ENCODE measurements at regions not wholly inside any gene's neighbourhood (a gene's known extent, or its start where the extent isn't known, plus 50 kb on each side); places are given as distances from the start of the nearest gene placed in this dataset.

DNA sequence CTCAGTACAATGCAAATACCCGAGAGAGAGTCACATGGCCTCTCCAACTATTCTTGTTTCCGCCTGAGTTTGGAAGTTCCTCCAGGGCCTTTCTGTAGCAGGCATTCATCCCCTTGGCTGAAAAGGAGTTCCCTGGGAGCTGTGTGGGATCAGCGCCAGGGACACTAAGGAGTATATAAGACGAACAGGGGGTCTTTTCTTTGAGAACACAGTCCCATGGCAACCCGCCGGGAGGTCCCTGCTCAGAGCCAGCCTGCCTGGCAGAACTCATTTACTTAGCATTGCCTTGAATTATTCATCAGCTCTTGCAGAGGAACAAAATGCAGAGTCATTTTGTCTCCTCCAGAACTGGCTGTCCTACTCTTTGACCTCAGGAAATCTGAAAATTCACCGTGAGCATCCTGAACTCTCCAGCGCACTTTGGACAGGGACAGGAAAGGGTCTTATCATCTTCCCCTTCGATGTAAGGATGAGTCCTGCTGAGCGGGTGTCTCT lies 120.4 kb upstream of the OSMR start:
- DNase-seq (no peak), ATAC-seq (no peak), FAIRE-seq (no peak)
- no peak overlapping the region for H3K27ac ChIP-seq
- no peaks in the 10 kb centered on the region for H3K4me1 ChIP-seq
- no peaks in the 10 kb centered on the region for H3K36me3 ChIP-seq
- no peaks in the 10 kb centered on the region for H3K9me3 ChIP-seq
- no peak overlapping the region for H3K4me3 ChIP-seq
- TF ChIP-seq, protein P1, sequence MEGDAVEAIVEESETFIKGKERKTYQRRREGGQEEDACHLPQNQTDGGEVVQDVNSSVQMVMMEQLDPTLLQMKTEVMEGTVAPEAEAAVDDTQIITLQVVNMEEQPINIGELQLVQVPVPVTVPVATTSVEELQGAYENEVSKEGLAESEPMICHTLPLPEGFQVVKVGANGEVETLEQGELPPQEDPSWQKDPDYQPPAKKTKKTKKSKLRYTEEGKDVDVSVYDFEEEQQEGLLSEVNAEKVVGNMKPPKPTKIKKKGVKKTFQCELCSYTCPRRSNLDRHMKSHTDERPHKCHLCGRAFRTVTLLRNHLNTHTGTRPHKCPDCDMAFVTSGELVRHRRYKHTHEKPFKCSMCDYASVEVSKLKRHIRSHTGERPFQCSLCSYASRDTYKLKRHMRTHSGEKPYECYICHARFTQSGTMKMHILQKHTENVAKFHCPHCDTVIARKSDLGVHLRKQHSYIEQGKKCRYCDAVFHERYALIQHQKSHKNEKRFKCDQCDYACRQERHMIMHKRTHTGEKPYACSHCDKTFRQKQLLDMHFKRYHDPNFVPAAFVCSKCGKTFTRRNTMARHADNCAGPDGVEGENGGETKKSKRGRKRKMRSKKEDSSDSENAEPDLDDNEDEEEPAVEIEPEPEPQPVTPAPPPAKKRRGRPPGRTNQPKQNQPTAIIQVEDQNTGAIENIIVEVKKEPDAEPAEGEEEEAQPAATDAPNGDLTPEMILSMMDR (IDR thresholded peaks at IDR 0.05), result no peak
- intact Hi-C loops (cut with DNase I), result no loop called here
- 75 to 79% methylated on average over 10 of the region's 10 CpGs for WGBS, 2 donors
- H3K27me3 ChIP-seq, result no peaks in the 10 kb centered on the region

DNA sequence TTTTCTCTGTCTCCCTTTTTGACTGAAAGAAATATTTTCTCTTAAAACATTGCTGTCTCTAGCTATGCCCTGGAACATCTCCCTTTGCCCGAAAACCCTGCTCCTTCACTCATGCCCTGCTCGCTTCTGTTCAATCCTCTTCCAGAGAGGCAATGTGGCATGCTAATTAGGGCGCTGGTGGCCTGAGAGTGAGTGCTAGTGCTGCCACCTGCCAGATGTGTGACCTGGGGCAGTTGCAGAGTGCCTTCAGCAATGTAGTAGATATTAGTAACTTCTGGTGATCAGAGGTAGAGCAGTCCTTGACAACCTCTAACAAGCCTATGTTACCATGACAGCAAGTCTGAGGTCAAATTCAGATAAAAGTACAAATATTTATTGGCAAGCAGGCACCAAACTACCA lies 119.5 kb upstream of the OSMR start:
- ATAC-seq (no peak), DNase-seq (no peak), FAIRE-seq (no peak)
- intact Hi-C loops (cut with DNase I), result no loop called here
- H3K27ac ChIP-seq, result no peak overlapping the region
- H3K36me3 ChIP-seq, result no peaks in the 10 kb centered on the region
- 90 to 92% methylated on average over 3 of the region's 3 CpGs for WGBS, 2 donors
- no peaks in the 10 kb centered on the region for H3K4me1 ChIP-seq
- TF ChIP-seq, protein P1 (IDR thresholded peaks at IDR 0.05), result no peak
- no peaks in the 10 kb centered on the region for H3K9me3 ChIP-seq
- no peak overlapping the region for H3K4me3 ChIP-seq
- no peaks in the 10 kb centered on the region for H3K27me3 ChIP-seq

- no peak overlapping the region for H3K4me3 ChIP-seq
- H3K36me3 ChIP-seq, result no peaks in the 10 kb centered on the region
- no peaks in the 10 kb centered on the region for H3K27me3 ChIP-seq
- H3K9me3 ChIP-seq, result no peaks in the 10 kb centered on the region
- TF ChIP-seq, protein P1 (IDR thresholded peaks at IDR 0.05), result no peak
- WGBS, 2 donors, result 78 to 95% methylated on average over 3 of the region's 3 CpGs
- H3K4me1 ChIP-seq, result no peaks in the 10 kb centered on the region
- H3K27ac ChIP-seq, result no peak overlapping the region
- FAIRE-seq, result no peak
- DNase-seq, result no peak
- intact Hi-C loops (cut with DNase I), result no loop called here
- ATAC-seq, result no peak
Measured at GRCh38 chr5:38728029-38728428, 117.8 kb upstream of the OSMR start.

GRCh38 chr5:38731461-38731860 lies 114.4 kb upstream of the OSMR start:
- 67 to 94% methylated on average over 4 of the region's 4 CpGs for WGBS, 2 donors
- TF ChIP-seq, protein P1 (IDR thresholded peaks at IDR 0.05), result no peak
- no peak for DNase-seq
- Histone ChIP-seq H3K27me3 (no peaks in the 10 kb centered on the region), H3K36me3 (no peaks in the 10 kb centered on the region), H3K9me3 (no peaks in the 10 kb centered on the region), H3K27ac (no peak overlapping the region), H3K4me1 (no peaks in the 10 kb centered on the region), H3K4me3 (no peak overlapping the region)
- no peak for ATAC-seq
- no peak for FAIRE-seq
- intact Hi-C loops (cut with DNase I), result no loop called here

GRCh38 chr5:38734353-38734752 lies 111.5 kb upstream of the OSMR start:
- no peak for ATAC-seq
- Histone ChIP-seq H3K4me1 (no peaks in the 10 kb centered on the region), H3K27me3 (no peaks in the 10 kb centered on the region), H3K36me3 (no peaks in the 10 kb centered on the region), H3K27ac (no peak overlapping the region), H3K9me3 (no peaks in the 10 kb centered on the region), H3K4me3 (no peak overlapping the region)
- WGBS, 2 donors, result 54 to 56% methylated on average over 4 of the region's 4 CpGs
- no peak for FAIRE-seq
- DNase-seq, result no peak
- intact Hi-C loops (cut with DNase I), result no loop called here
- TF ChIP-seq, protein P1 (IDR thresholded peaks at IDR 0.05), result no peak

Measured in pancreas (tissue), 10 donors.